Fibroblast of lung (primary cell): ENCODE measurements at regions not wholly inside any gene's neighbourhood (a gene's known extent, or its start where the extent isn't known, plus 50 kb on each side); places are given as distances from the start of the nearest gene placed in this dataset.

Experiments used
- EZH2 ChIP-seq: IDR thresholded peaks from 2 replicates; pipeline ENCODE4 v1.5.1; 2012; ENCODE audit warnings: low read length, control low read depth, mild to moderate bottlenecking; ENCODE audit errors: missing control alignments
- TF ChIP-seq, protein P1 (sequence below), 2 donors: IDR thresholded peaks in 1 of 2; conservative IDR thresholded peaks in 1 of 2; 1 replicate in 1 of 2; 2 replicates in 1 of 2; pipeline ENCODE4 v1.5.1; 2011 to 2012; ENCODE audit warnings: low read length in 2 of 2, control low read depth in 1 of 2, inconsistent platforms in 1 of 2, low read depth in 1 of 2, mild to moderate bottlenecking in 1 of 2

DNA sequence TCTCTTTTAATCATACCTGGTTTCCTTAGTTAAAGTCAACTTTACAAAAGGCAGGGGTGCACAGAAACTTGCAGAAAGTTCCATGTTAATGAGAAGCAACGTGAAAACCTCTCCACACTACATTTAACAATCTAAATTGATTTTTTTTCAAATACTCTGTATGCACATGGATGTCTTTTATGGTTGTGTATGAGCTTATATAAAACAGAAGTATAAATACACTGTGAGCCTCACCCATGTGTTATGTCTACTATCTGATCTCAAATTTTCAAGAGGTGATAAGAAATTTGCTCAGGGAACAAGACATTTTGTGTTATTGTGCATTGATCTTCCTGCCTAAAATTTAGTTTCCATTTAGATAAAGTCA, 617.6 kb downstream of the ADCYAP1 start:
- TF ChIP-seq, protein P1, sequence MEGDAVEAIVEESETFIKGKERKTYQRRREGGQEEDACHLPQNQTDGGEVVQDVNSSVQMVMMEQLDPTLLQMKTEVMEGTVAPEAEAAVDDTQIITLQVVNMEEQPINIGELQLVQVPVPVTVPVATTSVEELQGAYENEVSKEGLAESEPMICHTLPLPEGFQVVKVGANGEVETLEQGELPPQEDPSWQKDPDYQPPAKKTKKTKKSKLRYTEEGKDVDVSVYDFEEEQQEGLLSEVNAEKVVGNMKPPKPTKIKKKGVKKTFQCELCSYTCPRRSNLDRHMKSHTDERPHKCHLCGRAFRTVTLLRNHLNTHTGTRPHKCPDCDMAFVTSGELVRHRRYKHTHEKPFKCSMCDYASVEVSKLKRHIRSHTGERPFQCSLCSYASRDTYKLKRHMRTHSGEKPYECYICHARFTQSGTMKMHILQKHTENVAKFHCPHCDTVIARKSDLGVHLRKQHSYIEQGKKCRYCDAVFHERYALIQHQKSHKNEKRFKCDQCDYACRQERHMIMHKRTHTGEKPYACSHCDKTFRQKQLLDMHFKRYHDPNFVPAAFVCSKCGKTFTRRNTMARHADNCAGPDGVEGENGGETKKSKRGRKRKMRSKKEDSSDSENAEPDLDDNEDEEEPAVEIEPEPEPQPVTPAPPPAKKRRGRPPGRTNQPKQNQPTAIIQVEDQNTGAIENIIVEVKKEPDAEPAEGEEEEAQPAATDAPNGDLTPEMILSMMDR (conservative IDR thresholded peaks at IDR 0.05 in 1 of 2, IDR thresholded peaks at IDR 0.05 in 1 of 2; ENCODE audit: low read depth in 1 of 2, low read length in 2 of 2) = no peak
- TF ChIP-seq EZH2 = no peak
